ENCODE measurements at regions not wholly inside any gene's neighbourhood (a gene's known extent, or its start where the extent isn't known, plus 50 kb on each side); places are given as distances from the start of the nearest gene placed in this dataset.

- Histone ChIP-seq H2AFZ (ENCODE audit: control insufficient read depth, low read length) (no peak overlapping the region), H3K79me2 (ENCODE audit: control insufficient read depth, insufficient read depth, low read length) (no peaks in the 10 kb centered on the region), H3K4me1 (ENCODE audit: control insufficient read depth, extremely low read depth, insufficient read depth, low read length) (peaks cover 13% of the 10 kb centered on the region), H3K27ac (ENCODE audit: control insufficient read depth, insufficient read depth, low read length) (no peak overlapping the region), H3K36me3 (ENCODE audit: control insufficient read depth in 2 of 2, extremely low read depth in 1 of 2, insufficient read depth in 2 of 2, low read length in 2 of 2) (no peaks in the 10 kb centered on the region), H3K4me2 (ENCODE audit: control insufficient read depth, extremely low read depth, insufficient read depth, low read depth, low read length) (no peak overlapping the region), H4K20me1 (ENCODE audit: control insufficient read depth, extremely low read depth, insufficient read depth, low read length) (no peaks in the 10 kb centered on the region), H3K4me3 (ENCODE audit: control insufficient read depth in 2 of 3, extremely low read depth in 1 of 3, insufficient read depth in 2 of 3, low read depth in 1 of 3, low read length in 3 of 3) (no peak overlapping the region), H3K9me1 (ENCODE audit: control insufficient read depth, extremely low read depth, insufficient read depth, low read length) (no peaks in the 10 kb centered on the region), H3K9ac (ENCODE audit: control insufficient read depth, extremely low read depth, insufficient read depth, low read length) (no peak overlapping the region), H3K9me3 (ENCODE audit: control insufficient read depth, low read depth, low read length) (no peaks in the 10 kb centered on the region), H3K27me3 (ENCODE audit: control insufficient read depth, extremely low read depth, insufficient read depth, low read length) (no peaks in the 10 kb centered on the region)
- FAIRE-seq (no peak), DNase-seq (ENCODE audit: low read depth, low spot score) (no peak)
- TF ChIP-seq, protein P1, sequence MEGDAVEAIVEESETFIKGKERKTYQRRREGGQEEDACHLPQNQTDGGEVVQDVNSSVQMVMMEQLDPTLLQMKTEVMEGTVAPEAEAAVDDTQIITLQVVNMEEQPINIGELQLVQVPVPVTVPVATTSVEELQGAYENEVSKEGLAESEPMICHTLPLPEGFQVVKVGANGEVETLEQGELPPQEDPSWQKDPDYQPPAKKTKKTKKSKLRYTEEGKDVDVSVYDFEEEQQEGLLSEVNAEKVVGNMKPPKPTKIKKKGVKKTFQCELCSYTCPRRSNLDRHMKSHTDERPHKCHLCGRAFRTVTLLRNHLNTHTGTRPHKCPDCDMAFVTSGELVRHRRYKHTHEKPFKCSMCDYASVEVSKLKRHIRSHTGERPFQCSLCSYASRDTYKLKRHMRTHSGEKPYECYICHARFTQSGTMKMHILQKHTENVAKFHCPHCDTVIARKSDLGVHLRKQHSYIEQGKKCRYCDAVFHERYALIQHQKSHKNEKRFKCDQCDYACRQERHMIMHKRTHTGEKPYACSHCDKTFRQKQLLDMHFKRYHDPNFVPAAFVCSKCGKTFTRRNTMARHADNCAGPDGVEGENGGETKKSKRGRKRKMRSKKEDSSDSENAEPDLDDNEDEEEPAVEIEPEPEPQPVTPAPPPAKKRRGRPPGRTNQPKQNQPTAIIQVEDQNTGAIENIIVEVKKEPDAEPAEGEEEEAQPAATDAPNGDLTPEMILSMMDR (optimal IDR thresholded peaks at IDR 0.05 in 1 of 3, IDR thresholded peaks at IDR 0.05 in 1 of 3, conservative IDR thresholded peaks at IDR 0.05 in 1 of 3; ENCODE audit: extremely low read depth in 1 of 3, insufficient read depth in 2 of 3, low read length in 3 of 3): no peak
- TF ChIP-seq EZH2 (IDR thresholded peaks at IDR 0.05; ENCODE audit: low read length): no peak
- dilution Hi-C loops (cut with MboI; ENCODE audit: extremely low pct_ligation_motif_present, low sequenced_read_pairs): no loop called here
These were observed 262.8 kb upstream of the MAN1A1 start for GRCh38 chr6:119612176-119612891.

DNA sequence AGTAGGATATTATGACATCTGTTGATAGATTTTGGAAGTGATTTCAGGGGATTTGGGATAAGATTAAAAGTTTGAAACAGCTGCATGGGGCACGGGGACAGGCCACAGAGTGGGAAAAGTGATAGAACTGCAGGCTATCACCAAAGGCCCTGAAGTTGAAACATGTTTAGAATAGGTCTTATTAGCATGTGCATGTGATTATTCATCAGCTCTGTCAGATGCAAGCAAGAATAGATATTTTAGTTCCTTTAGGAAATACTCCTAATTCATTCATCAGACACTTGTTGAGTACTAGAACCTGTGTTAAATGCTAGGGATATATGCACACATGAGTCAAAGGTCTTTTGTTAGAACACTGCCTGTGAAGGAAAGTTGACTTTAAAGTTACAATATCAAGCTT, 261.2 kb upstream of the MAN1A1 start:
- no peaks in the 10 kb centered on the region for H3K36me3 ChIP-seq (ENCODE audit: control insufficient read depth in 2 of 2, extremely low read depth in 1 of 2, insufficient read depth in 2 of 2, low read length in 2 of 2)
- H4K20me1 ChIP-seq (ENCODE audit: control insufficient read depth, extremely low read depth, insufficient read depth, low read length): no peaks in the 10 kb centered on the region
- H3K4me1 ChIP-seq (ENCODE audit: control insufficient read depth, extremely low read depth, insufficient read depth, low read length): peaks cover 13% of the 10 kb centered on the region
- H2AFZ ChIP-seq (ENCODE audit: control insufficient read depth, low read length): peak overlapping the region; percentile 6
- FAIRE-seq: peak; percentile 26
- H3K9me1 ChIP-seq (ENCODE audit: control insufficient read depth, extremely low read depth, insufficient read depth, low read length): no peaks in the 10 kb centered on the region
- no peak overlapping the region for H3K27ac ChIP-seq (ENCODE audit: control insufficient read depth, insufficient read depth, low read length)
- H3K27me3 ChIP-seq (ENCODE audit: control insufficient read depth, extremely low read depth, insufficient read depth, low read length): no peaks in the 10 kb centered on the region
- no peaks in the 10 kb centered on the region for H3K79me2 ChIP-seq (ENCODE audit: control insufficient read depth, insufficient read depth, low read length)
- no peak for TF ChIP-seq EZH2 (IDR thresholded peaks at IDR 0.05; ENCODE audit: low read length)
- TF ChIP-seq, protein P1 (optimal IDR thresholded peaks at IDR 0.05 in 1 of 3, IDR thresholded peaks at IDR 0.05 in 1 of 3, conservative IDR thresholded peaks at IDR 0.05 in 1 of 3; ENCODE audit: extremely low read depth in 1 of 3, insufficient read depth in 2 of 3, low read length in 3 of 3): no peak
- DNase-seq (ENCODE audit: low read depth, low spot score): no peak
- no peak overlapping the region for H3K4me2 ChIP-seq (ENCODE audit: control insufficient read depth, extremely low read depth, insufficient read depth, low read depth, low read length)
- H3K4me3 ChIP-seq (ENCODE audit: control insufficient read depth in 2 of 3, extremely low read depth in 1 of 3, insufficient read depth in 2 of 3, low read depth in 1 of 3, low read length in 3 of 3): no peak overlapping the region
- dilution Hi-C loops (cut with MboI; ENCODE audit: extremely low pct_ligation_motif_present, low sequenced_read_pairs): no loop called here
- H3K9ac ChIP-seq (ENCODE audit: control insufficient read depth, extremely low read depth, insufficient read depth, low read length): no peak overlapping the region
- H3K9me3 ChIP-seq (ENCODE audit: control insufficient read depth, low read depth, low read length): no peaks in the 10 kb centered on the region

Data from keratinocyte (primary cell).